ENCODE measurements at regions not wholly inside any gene's neighbourhood (a gene's known extent, or its start where the extent isn't known, plus 50 kb on each side); places are given as distances from the start of the nearest gene placed in this dataset.

- Histone ChIP-seq H3K9ac (ENCODE audit: insufficient read depth, low read length, poor library complexity, severe bottlenecking) (no peak overlapping the region), H4K20me1 (ENCODE audit: insufficient read depth, low read length) (no peaks in the 10 kb centered on the region), H2AFZ (ENCODE audit: insufficient read depth, low read depth, low read length, poor library complexity, severe bottlenecking) (no peak overlapping the region), H3K27ac (ENCODE audit: low read depth in 1 of 2, low read length in 2 of 2) (no peak overlapping the region), H3K4me2 (replicated peaks; ENCODE audit: extremely low read depth, low read length, poor library complexity, severe bottlenecking) (no peak overlapping the region), H3K9me3 (replicated peaks in 1 of 2; ENCODE audit: control insufficient read depth in 1 of 2, insufficient read depth in 1 of 2, low read length in 2 of 2) (no peaks in the 10 kb centered on the region), H3K36me3 (replicated peaks in 1 of 2; ENCODE audit: control insufficient read depth in 1 of 2, insufficient read depth in 2 of 2, low read length in 2 of 2) (no peaks in the 10 kb centered on the region), H3K4me1 (ENCODE audit: control insufficient read depth in 1 of 2, insufficient read depth in 2 of 2, low read length in 2 of 2) (no peaks in the 10 kb centered on the region), H3K27me3 (ENCODE audit: control insufficient read depth in 2 of 2, insufficient read depth in 2 of 2, low read length in 2 of 2) (no peaks in the 10 kb centered on the region), H3K79me2 (ENCODE audit: insufficient read depth, low read length) (no peaks in the 10 kb centered on the region), H3K4me3 (replicated peaks in 1 of 3; ENCODE audit: low read depth in 2 of 3, low read length in 3 of 3) (no peak overlapping the region)
- no peak overlapping the region for H3K4me3 Mint-ChIP-seq
- WGBS (ENCODE audit: insufficient coverage): 82% methylated on average over 1 of the region's 1 CpG
- no peak for TF ChIP-seq CTCF (IDR thresholded peaks at IDR 0.05)
- no peaks in the 10 kb centered on the region for H3K27me3 Mint-ChIP-seq (ENCODE audit: low read depth in 3 of 3)
- no peak overlapping the region for H3K27ac Mint-ChIP-seq
- peaks cover 0 to 6% (median 2%) of the 10 kb centered on the region in 7 donors for H3K9me3 Mint-ChIP-seq
- DNase-seq: no peak
- no peaks in the 10 kb centered on the region for H3K36me3 Mint-ChIP-seq
- H3K4me1 Mint-ChIP-seq: no peaks in the 10 kb centered on the region
- intact Hi-C loops (cut with micrococcal nuclease): no loop called here
These were observed 60.8 kb upstream of the SPOPL start for GRCh38 chr2:138440759-138441158.

GRCh38 chr2:138441916-138442315 is 59.7 kb upstream of the SPOPL start:
- Mint-ChIP-seq H3K27me3 (ENCODE audit: low read depth in 3 of 3) (no peaks in the 10 kb centered on the region), H3K36me3 (no peaks in the 10 kb centered on the region), H3K27ac (no peak overlapping the region), H3K4me1 (no peaks in the 10 kb centered on the region), H3K4me3 (no peak overlapping the region), H3K9me3 (peaks cover 0 to 4% (median 2%) of the 10 kb centered on the region in 7 donors)
- no peak overlapping the region for H2AFZ ChIP-seq (ENCODE audit: insufficient read depth, low read depth, low read length, poor library complexity, severe bottlenecking)
- no peaks in the 10 kb centered on the region for H4K20me1 ChIP-seq (ENCODE audit: insufficient read depth, low read length)
- H3K9me3 ChIP-seq (replicated peaks in 1 of 2; ENCODE audit: control insufficient read depth in 1 of 2, insufficient read depth in 1 of 2, low read length in 2 of 2): no peaks in the 10 kb centered on the region
- H3K4me1 ChIP-seq (ENCODE audit: control insufficient read depth in 1 of 2, insufficient read depth in 2 of 2, low read length in 2 of 2): no peaks in the 10 kb centered on the region
- H3K36me3 ChIP-seq (replicated peaks in 1 of 2; ENCODE audit: control insufficient read depth in 1 of 2, insufficient read depth in 2 of 2, low read length in 2 of 2): no peaks in the 10 kb centered on the region
- DNase-seq: no peak
- no CpG with 5 or more reads among the region's 3 CpGs for WGBS (ENCODE audit: insufficient coverage)
- no peak overlapping the region for H3K9ac ChIP-seq (ENCODE audit: insufficient read depth, low read length, poor library complexity, severe bottlenecking)
- no peak for TF ChIP-seq CTCF (IDR thresholded peaks at IDR 0.05)
- no peak overlapping the region for H3K4me3 ChIP-seq (replicated peaks in 1 of 3; ENCODE audit: low read depth in 2 of 3, low read length in 3 of 3)
- H3K27me3 ChIP-seq (ENCODE audit: control insufficient read depth in 2 of 2, insufficient read depth in 2 of 2, low read length in 2 of 2): no peaks in the 10 kb centered on the region
- no peak overlapping the region for H3K4me2 ChIP-seq (replicated peaks; ENCODE audit: extremely low read depth, low read length, poor library complexity, severe bottlenecking)
- H3K79me2 ChIP-seq (ENCODE audit: insufficient read depth, low read length): no peaks in the 10 kb centered on the region
- no peak overlapping the region for H3K27ac ChIP-seq (ENCODE audit: low read depth in 1 of 2, low read length in 2 of 2)
- intact Hi-C loops (cut with micrococcal nuclease): no loop called here

All from CD14-positive monocyte (primary cell).